Right ventricle myocardium inferior (tissue), 1 donor: ENCODE measurements at regions not wholly inside any gene's neighbourhood (a gene's known extent, or its start where the extent isn't known, plus 50 kb on each side); places are given as distances from the start of the nearest gene placed in this dataset.

ENCODE experiments used
- ATAC-seq: fragments of 200-7000 bp; cut with Tn5 transposase; one replicate; pipeline ENCODE4 v1.9.1; 2020; ENCODE audit warnings: mild to moderate bottlenecking, moderate library complexity
- DNase-seq: peaks from one replicate; pipeline ENCODE4 v3.0.0; 2021; ENCODE audit errors: missing footprints
- intact Hi-C: fragments of 100-400 bp; cut with DNase I; formaldehyde crosslinking; loops from one replicate; pipeline ENCODE4 v1.11.0; 2022
- donor health status: DM: no; HTN: yes; CAD: no; lungs with severe emphysema.

DNA sequence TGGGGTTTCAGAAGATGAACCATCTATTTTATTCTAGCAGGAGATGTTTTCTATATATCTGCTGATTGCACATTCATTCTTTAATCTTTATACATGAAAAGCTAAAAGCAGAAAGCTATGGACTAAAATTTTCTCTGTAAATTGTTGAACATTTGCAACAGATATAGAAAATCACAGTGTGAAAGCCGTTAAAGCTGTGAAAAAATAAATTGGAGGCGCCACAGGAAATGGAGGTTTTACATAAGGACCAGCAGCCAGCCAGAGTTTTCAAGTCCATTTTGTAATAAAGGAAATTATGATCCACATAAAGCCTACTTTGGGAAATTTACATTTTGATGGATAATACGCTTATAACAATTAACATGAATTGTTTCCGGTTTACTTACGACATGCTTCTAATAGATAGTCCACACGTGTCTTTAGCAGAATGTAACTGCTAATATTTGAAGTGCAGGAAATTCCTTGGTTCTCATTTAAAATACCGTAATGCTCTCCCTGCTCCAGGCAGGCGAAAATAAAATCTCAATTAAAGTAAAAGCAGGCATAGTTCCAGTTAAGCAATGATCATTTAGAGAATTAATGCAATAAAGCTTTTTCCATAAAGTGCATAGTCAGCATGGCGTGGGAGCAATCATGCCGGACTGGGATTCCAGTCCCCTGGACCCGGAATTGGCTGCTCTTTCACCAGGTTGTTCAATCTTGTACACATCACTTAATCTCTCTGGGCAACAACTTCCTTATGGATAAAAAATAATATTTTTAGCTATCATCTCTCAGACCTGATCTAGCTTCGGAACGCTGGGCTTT is 445.4 kb downstream of the ZNF608 start:
- DNase-seq (no peak), ATAC-seq (no peak)
- intact Hi-C loops: no loop called here

DNA sequence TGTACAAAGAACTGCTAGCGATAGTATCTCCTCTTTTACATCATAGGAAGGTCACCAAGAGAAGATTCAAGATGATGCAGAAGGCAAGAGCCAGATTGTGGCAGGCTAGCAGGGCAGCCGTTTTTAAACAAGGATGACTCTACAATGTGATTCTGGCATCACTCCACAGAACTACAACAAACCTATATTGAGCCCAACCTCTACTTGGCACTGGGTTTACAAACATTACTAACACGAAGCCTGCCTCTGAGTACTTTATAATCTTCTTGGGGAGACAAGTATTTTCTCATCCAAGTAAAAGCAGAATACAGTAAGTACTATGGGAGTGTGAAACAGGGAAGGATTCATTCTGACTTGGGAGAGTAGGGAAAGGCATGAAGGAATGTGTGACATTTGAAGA is 448.6 kb downstream of the ZNF608 start:
- DNase-seq: no peak
- no peak for ATAC-seq
- intact Hi-C loops: no loop called here

DNA sequence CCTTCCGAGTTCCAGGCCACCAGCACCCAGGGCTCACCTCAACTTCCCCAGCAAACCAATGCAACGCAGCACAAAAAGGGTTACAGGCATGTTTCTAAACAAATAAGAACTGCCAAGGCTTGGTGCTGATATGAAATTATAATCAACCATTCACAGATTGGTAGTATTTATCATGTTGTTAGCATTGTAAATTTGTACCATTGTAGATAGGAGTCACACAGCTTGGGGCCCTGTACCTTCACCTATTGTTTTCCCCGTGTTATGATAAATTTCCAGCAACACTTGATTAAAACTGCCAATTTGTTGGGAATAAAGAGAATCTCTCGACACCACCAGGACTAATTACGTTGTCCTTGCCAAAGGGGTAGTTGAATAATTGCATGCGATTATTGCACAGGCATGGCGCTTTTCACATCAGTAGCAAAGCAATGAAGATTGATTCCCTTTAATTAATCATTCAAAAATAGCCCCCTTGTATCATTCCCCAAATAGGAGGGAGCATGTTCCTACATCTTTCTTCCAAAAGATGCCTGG is 454.1 kb downstream of the ZNF608 start:
- no peak for ATAC-seq
- DNase-seq: no peak
- intact Hi-C loops: no loop called here

DNA sequence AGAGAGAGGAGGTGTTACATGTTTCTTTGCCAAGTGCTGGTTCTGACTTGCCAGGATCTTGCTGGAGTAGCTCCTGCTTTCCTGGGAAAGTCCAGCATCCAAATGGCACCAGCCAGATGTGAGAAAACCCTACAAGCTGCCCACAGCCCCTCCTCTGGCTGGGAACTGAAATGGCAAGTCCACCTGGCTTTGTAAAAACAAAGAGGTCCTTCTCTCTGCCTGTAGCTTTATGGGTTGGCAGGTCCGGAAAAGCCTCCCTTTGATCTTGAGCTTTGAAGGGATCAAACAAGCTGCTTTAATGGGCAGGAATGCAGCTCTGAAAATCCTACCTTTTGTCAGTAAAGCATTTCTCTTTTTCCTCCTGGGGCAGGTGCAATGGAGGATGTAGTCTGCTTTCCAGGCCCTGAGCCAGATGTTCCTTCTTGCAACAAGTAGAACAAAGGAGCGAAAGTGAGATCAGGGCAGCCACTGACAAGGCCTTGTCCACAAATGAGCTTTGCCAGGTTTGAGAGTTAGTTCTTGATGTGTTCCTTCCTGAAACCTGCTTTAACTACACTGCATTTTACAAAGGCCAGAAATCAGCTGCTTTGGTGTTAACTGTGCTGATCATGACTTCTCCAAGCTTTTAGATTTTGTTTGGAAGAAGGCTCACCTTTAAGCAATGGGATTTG is 456.7 kb downstream of the ZNF608 start:
- no peak for DNase-seq

DNA sequence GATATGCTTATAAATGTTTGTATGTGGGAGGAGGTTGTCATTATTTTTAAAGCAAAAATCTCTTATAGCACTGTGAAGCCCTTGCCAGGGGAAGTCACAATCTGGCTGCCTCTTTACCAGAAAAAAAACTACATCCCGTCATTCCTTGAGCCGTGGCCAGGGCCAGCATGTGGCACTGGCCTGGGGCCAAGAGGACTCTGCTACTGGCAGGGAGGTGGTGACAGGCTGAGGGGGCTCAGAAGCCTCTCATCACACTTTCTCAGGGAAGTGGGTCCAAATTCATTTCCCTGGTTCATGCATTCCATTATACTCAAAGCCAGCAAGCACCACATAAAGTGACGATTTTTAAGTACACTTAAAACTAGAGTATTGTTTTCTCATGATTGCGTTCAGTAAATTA is 457.3 kb downstream of the ZNF608 start:
- ATAC-seq (peak; percentile 72), DNase-seq (peak; percentile 68)
- intact Hi-C loops: no loop called here

More for the DNA sequence above, 456.7 kb downstream of the ZNF608 start:
- intact Hi-C loops: no loop called here
- ATAC-seq: peak; percentile 46

DNA sequence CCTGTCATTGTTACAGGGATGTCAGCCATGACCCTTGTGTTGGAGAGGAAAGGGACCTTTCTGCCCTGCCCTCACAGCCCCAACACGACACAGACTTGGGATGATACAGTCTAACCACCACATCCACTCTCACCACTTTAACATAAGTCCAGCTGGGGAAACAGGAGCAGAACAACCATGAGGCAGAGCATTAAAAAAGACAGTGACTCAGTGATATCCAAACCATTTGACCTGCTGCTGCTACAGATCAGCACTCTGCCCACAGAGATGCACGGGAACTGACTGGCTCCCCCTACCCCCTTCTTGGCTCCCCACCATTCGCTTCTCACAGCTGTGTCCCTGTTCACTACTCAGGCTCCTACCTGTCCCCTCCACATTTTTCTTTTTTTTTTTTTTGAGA is 458.6 kb downstream of the ZNF608 start:
- intact Hi-C loops: no loop called here
- ATAC-seq (no peak), DNase-seq (no peak)

DNA sequence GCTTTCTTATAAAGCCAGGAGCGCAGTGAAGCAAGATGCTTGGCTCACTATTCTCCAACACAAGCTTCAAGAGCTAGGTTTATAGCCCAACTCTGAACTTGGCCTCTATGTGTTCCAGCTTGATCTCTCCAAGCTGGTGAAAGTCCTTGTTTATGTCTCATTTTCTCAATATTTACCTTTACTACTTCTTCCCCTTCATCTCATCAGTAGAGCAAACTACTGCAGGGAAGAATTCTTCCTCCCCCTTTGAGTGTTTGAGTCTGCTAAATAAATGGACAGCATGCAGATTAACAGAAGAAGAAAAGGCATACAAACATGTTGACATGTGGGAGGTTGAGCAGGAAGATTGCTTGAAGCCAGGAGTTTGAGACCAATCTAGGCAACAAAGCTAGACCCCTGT is 460.7 kb downstream of the ZNF608 start:
- DNase-seq (no peak), ATAC-seq (no peak)
- intact Hi-C loops: no loop called here

DNA sequence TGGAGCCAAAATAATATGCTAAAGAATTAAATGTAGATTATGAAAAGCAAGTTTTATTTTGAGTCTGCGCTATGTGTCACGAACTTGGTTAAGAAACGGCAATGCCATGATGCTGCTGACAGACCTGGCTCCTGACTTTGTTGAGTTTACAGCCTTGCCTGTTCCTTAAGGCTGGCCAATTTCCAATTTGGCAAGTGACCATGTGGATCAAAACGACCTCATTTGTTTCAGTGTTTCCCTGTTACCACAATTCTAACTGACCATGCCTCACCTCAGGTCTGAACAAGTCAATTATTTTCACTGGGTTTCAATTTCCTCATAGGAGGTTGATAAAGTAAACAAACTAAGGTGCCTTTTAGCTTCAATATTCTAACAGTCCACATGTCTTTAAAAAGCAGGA is 461.4 kb downstream of the ZNF608 start:
- DNase-seq (no peak), ATAC-seq (no peak)

DNA sequence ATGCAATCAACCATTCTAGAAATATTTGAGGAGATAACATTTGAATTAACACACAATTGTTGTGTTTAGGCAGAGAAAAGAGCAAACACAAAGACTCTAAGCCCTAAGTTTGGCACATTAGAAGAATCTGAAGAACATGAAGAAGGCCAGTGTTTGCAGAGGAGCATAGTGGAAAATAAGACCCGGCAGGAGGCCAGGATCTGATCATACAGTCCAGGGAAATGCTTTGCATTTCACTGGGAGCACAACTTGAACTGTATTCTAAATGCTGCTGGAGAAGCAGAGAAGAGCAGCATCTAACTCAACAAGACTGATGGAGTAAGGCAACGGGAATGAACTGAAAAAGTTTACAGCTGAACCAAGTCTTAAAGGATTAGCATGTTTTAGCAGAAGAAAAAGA is 463.4 kb downstream of the ZNF608 start:
- intact Hi-C loops: no loop called here
- no peak for DNase-seq

More for the DNA sequence above, 461.4 kb downstream of the ZNF608 start:
- intact Hi-C loops: no loop called here

DNA sequence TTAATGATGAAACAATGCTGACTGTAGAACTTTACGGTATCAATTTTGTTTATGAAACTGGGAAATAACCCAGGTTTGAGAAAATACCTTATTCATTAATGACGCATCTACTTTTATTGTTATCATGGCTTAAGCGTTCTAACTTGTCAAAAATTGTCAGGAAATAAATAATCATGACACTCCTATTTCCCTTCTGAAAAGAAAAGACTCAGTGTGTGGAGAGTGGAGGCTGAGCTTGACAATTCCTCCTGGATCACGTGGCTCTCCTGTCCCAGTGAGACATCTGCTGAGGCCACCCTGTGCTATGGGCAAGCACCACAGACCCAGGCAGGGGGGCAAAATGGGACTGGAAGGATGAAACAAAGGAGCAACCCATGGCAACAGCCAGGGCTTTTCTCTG is 466.4 kb downstream of the ZNF608 start:
- DNase-seq (no peak), ATAC-seq (no peak)
- intact Hi-C loops: no loop called here

More for the DNA sequence above, 463.4 kb downstream of the ZNF608 start:
- no peak for ATAC-seq

- no peak for ATAC-seq
- intact Hi-C loops: no loop called here
- DNase-seq: no peak
Measured at GRCh38 chr5:124279146-124279876, 467.1 kb downstream of the ZNF608 start.

DNA sequence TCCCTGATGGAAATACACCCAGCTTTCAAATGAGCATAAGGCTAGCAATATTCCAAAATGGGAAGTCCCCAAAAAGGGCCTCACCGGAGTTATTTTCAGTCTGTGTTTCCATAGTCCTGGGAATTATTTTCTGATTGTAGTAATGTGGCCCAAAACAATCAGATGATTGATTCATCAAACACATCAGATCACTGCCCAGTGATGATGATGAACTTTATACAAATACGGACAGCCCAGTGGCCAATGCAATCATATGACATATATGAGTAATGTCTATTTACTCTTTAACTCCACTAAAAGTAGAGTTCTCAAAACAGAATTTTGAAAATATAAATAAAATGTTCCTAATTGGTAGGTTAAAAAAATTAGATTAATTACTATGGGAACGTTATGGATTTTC is 467.8 kb downstream of the ZNF608 start:
- DNase-seq (no peak), ATAC-seq (no peak)
- intact Hi-C loops: no loop called here

GRCh38 chr5:124277767-124278545 is 468.5 kb downstream of the ZNF608 start:
- no peak for DNase-seq
- intact Hi-C loops: no loop called here
- ATAC-seq: peak; percentile 48

DNA sequence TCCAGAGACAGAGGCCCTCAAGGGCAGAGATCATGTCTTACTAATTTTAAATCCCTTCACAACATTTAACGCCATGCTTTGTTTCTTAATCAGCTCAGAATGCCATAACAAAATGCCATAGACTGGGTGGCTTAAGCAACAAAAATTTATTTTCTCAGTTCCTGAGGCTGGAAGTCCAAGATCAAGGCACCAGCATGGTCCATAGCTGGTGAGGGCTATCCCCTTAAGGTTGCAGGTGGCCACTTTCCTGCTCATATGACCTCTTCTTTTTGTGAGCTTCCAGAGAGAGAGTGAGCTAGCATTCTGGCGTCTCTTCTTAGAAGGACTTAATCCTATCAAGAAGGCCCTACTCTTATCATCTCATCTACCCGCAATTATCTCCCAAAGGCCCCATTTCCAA is 470.3 kb downstream of the ZNF608 start:
- intact Hi-C loops: no loop called here
- no peak for DNase-seq
- no peak for ATAC-seq

- DNase-seq: no peak
- intact Hi-C loops: no loop called here
- ATAC-seq: no peak
Measured at GRCh38 chr5:124274949-124275348, 471.5 kb downstream of the ZNF608 start.

DNA sequence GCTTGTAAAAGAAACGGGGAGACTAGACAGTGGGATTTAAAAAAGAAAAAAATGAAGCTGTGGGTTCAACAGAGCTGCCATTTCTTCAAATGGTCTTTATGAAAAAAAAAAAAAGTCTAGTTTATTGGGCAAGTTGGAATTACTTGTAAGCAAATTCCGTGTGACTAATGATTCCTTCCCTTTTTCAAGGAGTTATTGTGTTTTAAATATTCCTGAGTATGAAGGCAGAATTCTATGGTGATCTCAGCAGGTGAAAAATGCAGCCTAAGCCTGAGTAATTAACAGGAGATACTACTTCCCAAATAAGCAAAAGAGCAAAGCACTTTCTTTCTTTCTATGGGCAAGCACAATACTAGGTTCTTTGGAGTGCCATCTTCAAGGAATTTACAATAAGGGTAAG is 481.9 kb downstream of the ZNF608 start:
- intact Hi-C loops: no loop called here
- no peak for ATAC-seq
- DNase-seq: no peak

DNA sequence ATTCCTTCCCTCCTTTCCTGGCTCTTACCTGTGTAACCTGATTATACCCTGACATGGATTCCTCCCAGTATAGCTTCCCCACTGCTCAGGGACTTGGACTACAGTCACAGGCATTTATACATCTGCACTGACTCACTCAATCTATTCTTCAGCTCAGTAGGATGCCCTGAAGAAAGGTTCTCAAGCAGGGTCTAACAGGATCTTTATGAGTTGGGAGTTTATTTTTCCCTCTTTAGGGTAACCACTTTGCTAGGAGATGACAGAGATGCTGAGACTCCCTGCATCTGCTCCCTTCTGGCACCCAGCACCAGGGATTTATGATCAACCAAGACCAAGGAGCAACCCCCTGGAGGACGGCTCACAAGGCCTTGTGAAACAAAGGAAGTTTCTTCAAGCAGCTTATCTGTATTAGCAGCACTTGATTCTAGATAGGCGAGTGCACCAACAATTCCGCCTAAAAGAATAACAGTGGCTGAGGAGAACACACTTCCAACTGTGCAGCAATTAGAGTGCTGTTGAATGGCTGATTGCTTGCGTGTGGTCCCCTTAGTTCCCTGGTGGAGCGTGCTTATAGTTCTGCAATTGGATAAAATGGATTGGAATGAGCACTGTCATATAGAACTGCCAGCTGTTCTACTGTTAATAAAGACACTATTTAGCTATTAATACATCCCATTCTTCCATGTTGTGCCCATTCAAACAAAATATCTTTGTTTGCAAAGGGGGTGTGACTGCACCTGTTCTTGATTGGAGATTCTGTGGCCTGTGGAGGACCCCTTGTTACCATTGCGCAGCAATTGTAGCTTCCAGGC is 482.6 kb downstream of the ZNF608 start:
- DNase-seq (no peak), ATAC-seq (no peak)
- intact Hi-C loops: no loop called here

- DNase-seq: no peak
- no peak for ATAC-seq
- intact Hi-C loops: no loop called here
Measured at GRCh38 chr5:124262991-124263571, 483.4 kb downstream of the ZNF608 start.
